ENCODE measurements at regions not wholly inside any gene's neighbourhood (a gene's known extent, or its start where the extent isn't known, plus 50 kb on each side); places are given as distances from the start of the nearest gene placed in this dataset.

- H3K9me2 ChIP-seq (ENCODE audit: insufficient read depth) = no peaks in the 10 kb centered on the region
- H4K20me1 ChIP-seq (replicated peaks; ENCODE audit: insufficient read depth) = no peaks in the 10 kb centered on the region
- no peak overlapping the region for H3K4me2 ChIP-seq
- Mint-ChIP-seq H3K27me3 (ENCODE audit: insufficient read depth, low read depth, poor library complexity) (peaks cover 8% of the 10 kb centered on the region), H3K27ac (no peak overlapping the region), H3K4me1 (peaks cover 9% of the 10 kb centered on the region), H3K4me3 (no peak overlapping the region), H3K9me3 (no peaks in the 10 kb centered on the region), H3K36me3 (ENCODE audit: low read depth) (no peaks in the 10 kb centered on the region)
- ATAC-seq (no peak), DNase-seq (ENCODE audit: low spot score) (no peak)
- H3K4me1 ChIP-seq (ENCODE audit: insufficient read depth) = peaks cover 11% of the 10 kb centered on the region
- no peak overlapping the region for H3K4me3 ChIP-seq
- H3K27ac ChIP-seq (ENCODE audit: low read depth) = no peak overlapping the region
- no peaks in the 10 kb centered on the region for H3K27me3 ChIP-seq (ENCODE audit: insufficient read depth)
- TF ChIP-seq EZH2 (IDR thresholded peaks at IDR 0.05; ENCODE audit: low read depth, unreplicated experiment) = no peak
- TF ChIP-seq, protein P1, sequence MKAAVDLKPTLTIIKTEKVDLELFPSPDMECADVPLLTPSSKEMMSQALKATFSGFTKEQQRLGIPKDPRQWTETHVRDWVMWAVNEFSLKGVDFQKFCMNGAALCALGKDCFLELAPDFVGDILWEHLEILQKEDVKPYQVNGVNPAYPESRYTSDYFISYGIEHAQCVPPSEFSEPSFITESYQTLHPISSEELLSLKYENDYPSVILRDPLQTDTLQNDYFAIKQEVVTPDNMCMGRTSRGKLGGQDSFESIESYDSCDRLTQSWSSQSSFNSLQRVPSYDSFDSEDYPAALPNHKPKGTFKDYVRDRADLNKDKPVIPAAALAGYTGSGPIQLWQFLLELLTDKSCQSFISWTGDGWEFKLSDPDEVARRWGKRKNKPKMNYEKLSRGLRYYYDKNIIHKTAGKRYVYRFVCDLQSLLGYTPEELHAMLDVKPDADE (IDR thresholded peaks at IDR 0.05) = no peak
- TF ChIP-seq, protein P2, sequence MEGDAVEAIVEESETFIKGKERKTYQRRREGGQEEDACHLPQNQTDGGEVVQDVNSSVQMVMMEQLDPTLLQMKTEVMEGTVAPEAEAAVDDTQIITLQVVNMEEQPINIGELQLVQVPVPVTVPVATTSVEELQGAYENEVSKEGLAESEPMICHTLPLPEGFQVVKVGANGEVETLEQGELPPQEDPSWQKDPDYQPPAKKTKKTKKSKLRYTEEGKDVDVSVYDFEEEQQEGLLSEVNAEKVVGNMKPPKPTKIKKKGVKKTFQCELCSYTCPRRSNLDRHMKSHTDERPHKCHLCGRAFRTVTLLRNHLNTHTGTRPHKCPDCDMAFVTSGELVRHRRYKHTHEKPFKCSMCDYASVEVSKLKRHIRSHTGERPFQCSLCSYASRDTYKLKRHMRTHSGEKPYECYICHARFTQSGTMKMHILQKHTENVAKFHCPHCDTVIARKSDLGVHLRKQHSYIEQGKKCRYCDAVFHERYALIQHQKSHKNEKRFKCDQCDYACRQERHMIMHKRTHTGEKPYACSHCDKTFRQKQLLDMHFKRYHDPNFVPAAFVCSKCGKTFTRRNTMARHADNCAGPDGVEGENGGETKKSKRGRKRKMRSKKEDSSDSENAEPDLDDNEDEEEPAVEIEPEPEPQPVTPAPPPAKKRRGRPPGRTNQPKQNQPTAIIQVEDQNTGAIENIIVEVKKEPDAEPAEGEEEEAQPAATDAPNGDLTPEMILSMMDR (conservative IDR thresholded peaks at IDR 0.05; ENCODE audit: low read depth in 2 of 2) = no peak
- H3F3A ChIP-seq (replicated peaks; ENCODE audit: low read depth) = no peaks in the 10 kb centered on the region
- no peak overlapping the region for H2AFZ ChIP-seq
- no peaks in the 10 kb centered on the region for H3K36me3 ChIP-seq (ENCODE audit: insufficient read depth)
- H3K79me2 ChIP-seq (replicated peaks; ENCODE audit: insufficient read depth) = no peaks in the 10 kb centered on the region
Measured at GRCh38 chr15:96123028-96123400, 207.5 kb upstream of the NR2F2 start.

GRCh38 chr15:96123630-96124187 is 206.8 kb upstream of the NR2F2 start:
- Mint-ChIP-seq H3K27ac (no peak overlapping the region), H3K36me3 (ENCODE audit: low read depth) (no peaks in the 10 kb centered on the region), H3K9me3 (no peaks in the 10 kb centered on the region), H3K4me1 (peaks cover 8% of the 10 kb centered on the region), H3K4me3 (no peak overlapping the region), H3K27me3 (ENCODE audit: insufficient read depth, low read depth, poor library complexity) (peaks cover 5% of the 10 kb centered on the region)
- Histone ChIP-seq H3K27ac (ENCODE audit: low read depth) (no peak overlapping the region), H3F3A (replicated peaks; ENCODE audit: low read depth) (no peaks in the 10 kb centered on the region), H3K4me2 (no peak overlapping the region), H2AFZ (no peak overlapping the region), H3K79me2 (replicated peaks; ENCODE audit: insufficient read depth) (no peaks in the 10 kb centered on the region), H3K9me2 (ENCODE audit: insufficient read depth) (no peaks in the 10 kb centered on the region), H3K36me3 (ENCODE audit: insufficient read depth) (no peaks in the 10 kb centered on the region), H4K20me1 (replicated peaks; ENCODE audit: insufficient read depth) (no peaks in the 10 kb centered on the region), H3K4me1 (ENCODE audit: insufficient read depth) (peaks cover 11% of the 10 kb centered on the region), H3K4me3 (no peak overlapping the region), H3K27me3 (ENCODE audit: insufficient read depth) (no peaks in the 10 kb centered on the region)
- ATAC-seq (no peak), DNase-seq (ENCODE audit: low spot score) (no peak)
- TF ChIP-seq EZH2 (IDR thresholded peaks at IDR 0.05; ENCODE audit: low read depth, unreplicated experiment) (no peak), NANOG (IDR thresholded peaks at IDR 0.05; ENCODE audit: borderline replicate concordance) (no peak), ZNF331 (CRISPR knock-in tag; IDR thresholded peaks at IDR 0.05; ENCODE audit: low read depth) (no peak)

GRCh38 chr15:96124436-96124835 is 206.1 kb upstream of the NR2F2 start:
- H3K4me1 Mint-ChIP-seq = peaks cover 6% of the 10 kb centered on the region
- no peaks in the 10 kb centered on the region for H3K36me3 ChIP-seq (ENCODE audit: insufficient read depth)
- no peak overlapping the region for H3K27ac Mint-ChIP-seq

More at GRCh38 chr15:96124436-96124835, 206.1 kb upstream of the NR2F2 start:
- no peak overlapping the region for H2AFZ ChIP-seq
- H3K4me3 Mint-ChIP-seq = no peak overlapping the region
- H3K27me3 Mint-ChIP-seq (ENCODE audit: insufficient read depth, low read depth, poor library complexity) = peaks cover 5% of the 10 kb centered on the region
- no peaks in the 10 kb centered on the region for H3K9me2 ChIP-seq (ENCODE audit: insufficient read depth)
- H3K27me3 ChIP-seq (ENCODE audit: insufficient read depth) = no peaks in the 10 kb centered on the region
- no peak overlapping the region for H3K4me2 ChIP-seq
- no peak overlapping the region for H3K27ac ChIP-seq (ENCODE audit: low read depth)
- peaks cover 11% of the 10 kb centered on the region for H3K4me1 ChIP-seq (ENCODE audit: insufficient read depth)
- H3K4me3 ChIP-seq = no peak overlapping the region
- H3K79me2 ChIP-seq (replicated peaks; ENCODE audit: insufficient read depth) = no peaks in the 10 kb centered on the region
- H4K20me1 ChIP-seq (replicated peaks; ENCODE audit: insufficient read depth) = no peaks in the 10 kb centered on the region
- TF ChIP-seq REST (IDR thresholded peaks at IDR 0.05; ENCODE audit: unreplicated experiment) (no peak), POLR2AphosphoS5 (IDR thresholded peaks at IDR 0.05; ENCODE audit: low read depth) (no peak), ZNF114 (CRISPR knock-in tag; IDR thresholded peaks at IDR 0.05) (no peak), EZH2phosphoT487 (IDR thresholded peaks at IDR 0.05; ENCODE audit: unreplicated experiment) (no peak), EZH2 (IDR thresholded peaks at IDR 0.05; ENCODE audit: low read depth, unreplicated experiment) (no peak)
- TF ChIP-seq, protein P2 (conservative IDR thresholded peaks at IDR 0.05; ENCODE audit: low read depth in 2 of 2) = no peak
- TF ChIP-seq, protein P1 (IDR thresholded peaks at IDR 0.05) = no peak
- ATAC-seq (no peak), DNase-seq (ENCODE audit: low spot score) (no peak)
- H3K36me3 Mint-ChIP-seq (ENCODE audit: low read depth) = no peaks in the 10 kb centered on the region
- H3F3A ChIP-seq (replicated peaks; ENCODE audit: low read depth) = no peaks in the 10 kb centered on the region
- no peaks in the 10 kb centered on the region for H3K9me3 Mint-ChIP-seq
